ENCODE measurements at regions not wholly inside any gene's neighbourhood (a gene's known extent, or its start where the extent isn't known, plus 50 kb on each side); places are given as distances from the start of the nearest gene placed in this dataset.

DNA sequence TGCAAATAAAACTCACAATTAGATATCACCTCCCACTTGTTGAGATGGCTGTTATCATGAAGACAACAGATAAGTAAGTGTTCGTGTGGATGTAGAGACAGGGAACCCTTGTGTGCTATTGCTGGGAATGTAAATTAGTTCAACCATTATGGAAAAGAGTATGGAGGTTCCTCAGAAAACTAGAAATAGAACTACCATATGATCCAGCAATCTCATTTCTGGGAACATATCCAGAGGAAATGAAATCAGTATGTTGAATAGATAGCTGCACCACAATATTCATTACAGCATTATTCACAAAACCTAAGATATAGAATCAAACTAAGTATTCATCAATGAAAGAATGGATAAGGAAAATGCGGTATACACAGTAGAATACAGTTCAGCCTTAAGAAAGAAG, 418.7 kb upstream of the CNTN6 start:
- H2BK20ac ChIP-seq (ENCODE audit: low read length), result no peak overlapping the region
- no peak overlapping the region for H3K4me2 ChIP-seq (ENCODE audit: insufficient read depth in 1 of 2, low read depth in 2 of 2, low read length in 2 of 2)
- TF ChIP-seq, protein P1, sequence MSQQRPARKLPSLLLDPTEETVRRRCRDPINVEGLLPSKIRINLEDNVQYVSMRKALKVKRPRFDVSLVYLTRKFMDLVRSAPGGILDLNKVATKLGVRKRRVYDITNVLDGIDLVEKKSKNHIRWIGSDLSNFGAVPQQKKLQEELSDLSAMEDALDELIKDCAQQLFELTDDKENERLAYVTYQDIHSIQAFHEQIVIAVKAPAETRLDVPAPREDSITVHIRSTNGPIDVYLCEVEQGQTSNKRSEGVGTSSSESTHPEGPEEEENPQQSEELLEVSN (IDR thresholded peaks at IDR 0.05), result no peak
- TF ChIP-seq RXRA (IDR thresholded peaks at IDR 0.05; ENCODE audit: insufficient read depth, low read depth, low read length) (no peak), HDAC2 (IDR thresholded peaks at IDR 0.05; ENCODE audit: borderline replicate concordance in 1 of 2, low read depth in 2 of 2, low read length in 2 of 2) (no peak), GTF2F1 (IDR thresholded peaks at IDR 0.05; ENCODE audit: borderline replicate concordance, low read depth, low read length) (no peak), CEBPB (IDR thresholded peaks at IDR 0.05; ENCODE audit: low read depth, low read length) (no peak), POLR2AphosphoS5 (IDR thresholded peaks at IDR 0.05; ENCODE audit: low read depth, low read length) (no peak), BCL11A (IDR thresholded peaks at IDR 0.05; ENCODE audit: low read depth in 2 of 2, low read length in 2 of 2) (no peak), CHD2 (IDR thresholded peaks at IDR 0.05; ENCODE audit: low read length) (no peak), ASH2L (IDR thresholded peaks at IDR 0.05; ENCODE audit: low read length) (no peak)
- TF ChIP-seq, protein P2, sequence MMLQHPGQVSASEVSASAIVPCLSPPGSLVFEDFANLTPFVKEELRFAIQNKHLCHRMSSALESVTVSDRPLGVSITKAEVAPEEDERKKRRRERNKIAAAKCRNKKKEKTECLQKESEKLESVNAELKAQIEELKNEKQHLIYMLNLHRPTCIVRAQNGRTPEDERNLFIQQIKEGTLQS (IDR thresholded peaks at IDR 0.05; ENCODE audit: insufficient read depth, low read depth, low read length), result no peak
- TF ChIP-seq, protein P3, sequence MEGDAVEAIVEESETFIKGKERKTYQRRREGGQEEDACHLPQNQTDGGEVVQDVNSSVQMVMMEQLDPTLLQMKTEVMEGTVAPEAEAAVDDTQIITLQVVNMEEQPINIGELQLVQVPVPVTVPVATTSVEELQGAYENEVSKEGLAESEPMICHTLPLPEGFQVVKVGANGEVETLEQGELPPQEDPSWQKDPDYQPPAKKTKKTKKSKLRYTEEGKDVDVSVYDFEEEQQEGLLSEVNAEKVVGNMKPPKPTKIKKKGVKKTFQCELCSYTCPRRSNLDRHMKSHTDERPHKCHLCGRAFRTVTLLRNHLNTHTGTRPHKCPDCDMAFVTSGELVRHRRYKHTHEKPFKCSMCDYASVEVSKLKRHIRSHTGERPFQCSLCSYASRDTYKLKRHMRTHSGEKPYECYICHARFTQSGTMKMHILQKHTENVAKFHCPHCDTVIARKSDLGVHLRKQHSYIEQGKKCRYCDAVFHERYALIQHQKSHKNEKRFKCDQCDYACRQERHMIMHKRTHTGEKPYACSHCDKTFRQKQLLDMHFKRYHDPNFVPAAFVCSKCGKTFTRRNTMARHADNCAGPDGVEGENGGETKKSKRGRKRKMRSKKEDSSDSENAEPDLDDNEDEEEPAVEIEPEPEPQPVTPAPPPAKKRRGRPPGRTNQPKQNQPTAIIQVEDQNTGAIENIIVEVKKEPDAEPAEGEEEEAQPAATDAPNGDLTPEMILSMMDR (IDR thresholded peaks at IDR 0.05; ENCODE audit: control extremely low read depth in 1 of 3, insufficient read depth in 1 of 3, low read depth in 1 of 3, low read length in 3 of 3), result no peak
- no peak overlapping the region for H2BK12ac ChIP-seq (ENCODE audit: low read depth, low read length)
- H4K20me1 ChIP-seq (replicated peaks in 1 of 2; ENCODE audit: control insufficient read depth in 1 of 2, insufficient read depth in 2 of 2, low read length in 2 of 2), result no peaks in the 10 kb centered on the region
- no peaks in the 10 kb centered on the region for H3K9me3 ChIP-seq (ENCODE audit: insufficient read depth in 2 of 2, low read depth in 1 of 2, low read length in 1 of 2)
- H3K27ac ChIP-seq (ENCODE audit: low read depth, low read length), result no peak overlapping the region
- DNase-seq (ENCODE audit: low read depth in 1 of 2, low spot score in 2 of 2), result no peak
- no peak overlapping the region for H2AFZ ChIP-seq (ENCODE audit: low read length)
- no peak overlapping the region for H4K91ac ChIP-seq (replicated peaks; ENCODE audit: insufficient read length, low read length)
- no peak overlapping the region for H2BK5ac ChIP-seq (ENCODE audit: low read depth, low read length)
- no peaks in the 10 kb centered on the region for H3K27me3 ChIP-seq (replicated peaks in 1 of 4; ENCODE audit: control insufficient read depth in 3 of 4, extremely low read depth in 1 of 4, insufficient read depth in 3 of 4, low read length in 3 of 4)
- no peak overlapping the region for H3K4ac ChIP-seq (replicated peaks; ENCODE audit: insufficient read length, low read depth, low read length)
- no peaks in the 10 kb centered on the region for H3K4me1 ChIP-seq (replicated peaks in 1 of 4; ENCODE audit: control insufficient read depth in 3 of 4, insufficient read depth in 4 of 4, low read length in 3 of 4)
- no peak overlapping the region for H3K18ac ChIP-seq (ENCODE audit: extremely low read depth, low read length)
- H3K23me2 ChIP-seq (ENCODE audit: low read depth, low read length), result no peaks in the 10 kb centered on the region
- no peak overlapping the region for H4K5ac ChIP-seq (ENCODE audit: insufficient read length, low read depth, low read length)
- no peak overlapping the region for H3K23ac ChIP-seq (ENCODE audit: insufficient read length)
- WGBS, 2 experiments (ENCODE audit: extremely low coverage in 1 of 2, insufficient coverage in 1 of 2, insufficient read length in 1 of 2, insufficient replicate concordance in 2 of 2, low coverage in 1 of 2, low lambda C conversion rate in 2 of 2, missing lambda C conversion rate in 1 of 2), result 88% methylated on average over 2 of the region's 2 CpGs; no CpG with 5 or more reads in 1 of the 2 experiments
- no peak for FAIRE-seq
- no peaks in the 10 kb centered on the region for H3K36me3 ChIP-seq (ENCODE audit: control insufficient read depth in 2 of 4, insufficient read depth in 4 of 4, low read length in 3 of 4)
- H3K14ac ChIP-seq (ENCODE audit: insufficient read length), result no peak overlapping the region
- no peak overlapping the region for H3K9ac ChIP-seq (replicated peaks in 1 of 4; ENCODE audit: extremely low read depth in 1 of 4, low read depth in 3 of 4, low read length in 3 of 4)
- ChIA-PET POLR2A (ENCODE audit: partially characterized antibody) (no interaction called here), CTCF (ENCODE audit: partially characterized antibody) (no interaction called here)
- no peak overlapping the region for H2AK5ac ChIP-seq (ENCODE audit: low read depth, low read length)
- no peaks in the 10 kb centered on the region for H3K79me2 ChIP-seq (ENCODE audit: control insufficient read depth in 1 of 2, insufficient read depth in 2 of 2, low read length in 2 of 2)
- H3K56ac ChIP-seq (replicated peaks; ENCODE audit: insufficient read length, low read depth, low read length), result no peak overlapping the region
- H3K79me1 ChIP-seq (ENCODE audit: low read depth, low read length), result no peaks in the 10 kb centered on the region
- no peak overlapping the region for H2BK120ac ChIP-seq (replicated peaks; ENCODE audit: low read depth, low read length)
- no peak overlapping the region for H2BK15ac ChIP-seq (ENCODE audit: low read length)
- no peak overlapping the region for H3K4me3 ChIP-seq (ENCODE audit: extremely low read depth in 1 of 4, insufficient read depth in 2 of 4, low read depth in 3 of 4, low read length in 4 of 4)
- H4K8ac ChIP-seq (ENCODE audit: extremely low read depth, insufficient read depth, low read length), result no peak overlapping the region

Measured in H1 (cell line).